ENCODE measurements at regions not wholly inside any gene's neighbourhood (a gene's known extent, or its start where the extent isn't known, plus 50 kb on each side); places are given as distances from the start of the nearest gene placed in this dataset.

- Mint-ChIP-seq H3K27me3 (ENCODE audit: low read depth, unreplicated experiment) (no peaks in the 10 kb centered on the region), H3K36me3 (ENCODE audit: low read depth, unreplicated experiment) (no peaks in the 10 kb centered on the region), H3K27ac (ENCODE audit: unreplicated experiment) (peak overlapping the region; percentile 83), H3K4me3 (ENCODE audit: unreplicated experiment) (no peak overlapping the region), H3K9me3 (ENCODE audit: unreplicated experiment) (peaks cover 3% of the 10 kb centered on the region), H3K4me1 (ENCODE audit: low read depth, unreplicated experiment) (peaks cover 12% of the 10 kb centered on the region)
- FAIRE-seq (no peak), DNase-seq (ENCODE audit: low read depth) (peak; percentile 67)
- Histone ChIP-seq H3K36me3 (ENCODE audit: insufficient read depth, low read length) (no peaks in the 10 kb centered on the region), H3K4me3 (ENCODE audit: insufficient read depth, low read depth, low read length) (no peak overlapping the region), H3K27ac (ENCODE audit: low read depth, low read length) (no peak overlapping the region), H3K9me3 (ENCODE audit: insufficient read depth, low read depth, low read length) (no peaks in the 10 kb centered on the region), H3K4me2 (ENCODE audit: low read length) (no peak overlapping the region), H4K20me1 (ENCODE audit: insufficient read depth, low read length) (no peaks in the 10 kb centered on the region), H3K9ac (ENCODE audit: low read length) (no peak overlapping the region), H3K27me3 (ENCODE audit: insufficient read depth, low read length) (no peaks in the 10 kb centered on the region), H2AFZ (ENCODE audit: low read depth, low read length) (no peak overlapping the region), H3K4me1 (ENCODE audit: insufficient read depth, low read length) (no peaks in the 10 kb centered on the region), H3K79me2 (ENCODE audit: insufficient read depth, low read length) (no peaks in the 10 kb centered on the region)
- no peak for TF ChIP-seq EZH2 (IDR thresholded peaks at IDR 0.05; ENCODE audit: insufficient read depth, low read length)
- TF ChIP-seq, protein P1, sequence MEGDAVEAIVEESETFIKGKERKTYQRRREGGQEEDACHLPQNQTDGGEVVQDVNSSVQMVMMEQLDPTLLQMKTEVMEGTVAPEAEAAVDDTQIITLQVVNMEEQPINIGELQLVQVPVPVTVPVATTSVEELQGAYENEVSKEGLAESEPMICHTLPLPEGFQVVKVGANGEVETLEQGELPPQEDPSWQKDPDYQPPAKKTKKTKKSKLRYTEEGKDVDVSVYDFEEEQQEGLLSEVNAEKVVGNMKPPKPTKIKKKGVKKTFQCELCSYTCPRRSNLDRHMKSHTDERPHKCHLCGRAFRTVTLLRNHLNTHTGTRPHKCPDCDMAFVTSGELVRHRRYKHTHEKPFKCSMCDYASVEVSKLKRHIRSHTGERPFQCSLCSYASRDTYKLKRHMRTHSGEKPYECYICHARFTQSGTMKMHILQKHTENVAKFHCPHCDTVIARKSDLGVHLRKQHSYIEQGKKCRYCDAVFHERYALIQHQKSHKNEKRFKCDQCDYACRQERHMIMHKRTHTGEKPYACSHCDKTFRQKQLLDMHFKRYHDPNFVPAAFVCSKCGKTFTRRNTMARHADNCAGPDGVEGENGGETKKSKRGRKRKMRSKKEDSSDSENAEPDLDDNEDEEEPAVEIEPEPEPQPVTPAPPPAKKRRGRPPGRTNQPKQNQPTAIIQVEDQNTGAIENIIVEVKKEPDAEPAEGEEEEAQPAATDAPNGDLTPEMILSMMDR (IDR thresholded peaks at IDR 0.05; ENCODE audit: insufficient read depth, low read depth, low read length), result no peak
Observed at GRCh38 chr3:31116651-31117050, 222.2 kb upstream of the GADL1 start.

GRCh38 chr3:31117854-31118253 lies 223.4 kb upstream of the GADL1 start:
- Histone ChIP-seq H3K9me3 (ENCODE audit: insufficient read depth, low read depth, low read length) (no peaks in the 10 kb centered on the region), H3K27me3 (ENCODE audit: insufficient read depth, low read length) (no peaks in the 10 kb centered on the region), H3K4me1 (ENCODE audit: insufficient read depth, low read length) (no peaks in the 10 kb centered on the region), H3K27ac (ENCODE audit: low read depth, low read length) (no peak overlapping the region), H2AFZ (ENCODE audit: low read depth, low read length) (no peak overlapping the region), H3K4me3 (ENCODE audit: insufficient read depth, low read depth, low read length) (no peak overlapping the region), H3K36me3 (ENCODE audit: insufficient read depth, low read length) (no peaks in the 10 kb centered on the region), H4K20me1 (ENCODE audit: insufficient read depth, low read length) (no peaks in the 10 kb centered on the region), H3K4me2 (ENCODE audit: low read length) (no peak overlapping the region), H3K79me2 (ENCODE audit: insufficient read depth, low read length) (no peaks in the 10 kb centered on the region), H3K9ac (ENCODE audit: low read length) (no peak overlapping the region)
- TF ChIP-seq, protein P1 (IDR thresholded peaks at IDR 0.05; ENCODE audit: insufficient read depth, low read depth, low read length), result no peak
- TF ChIP-seq EZH2 (IDR thresholded peaks at IDR 0.05; ENCODE audit: insufficient read depth, low read length), result no peak
- Mint-ChIP-seq H3K27ac (ENCODE audit: unreplicated experiment) (no peak overlapping the region), H3K9me3 (ENCODE audit: unreplicated experiment) (peaks cover 3% of the 10 kb centered on the region), H3K4me3 (ENCODE audit: unreplicated experiment) (no peak overlapping the region), H3K27me3 (ENCODE audit: low read depth, unreplicated experiment) (no peaks in the 10 kb centered on the region), H3K36me3 (ENCODE audit: low read depth, unreplicated experiment) (no peaks in the 10 kb centered on the region), H3K4me1 (ENCODE audit: low read depth, unreplicated experiment) (peaks cover 12% of the 10 kb centered on the region)
- DNase-seq (ENCODE audit: low read depth) (no peak), FAIRE-seq (no peak)

DNA sequence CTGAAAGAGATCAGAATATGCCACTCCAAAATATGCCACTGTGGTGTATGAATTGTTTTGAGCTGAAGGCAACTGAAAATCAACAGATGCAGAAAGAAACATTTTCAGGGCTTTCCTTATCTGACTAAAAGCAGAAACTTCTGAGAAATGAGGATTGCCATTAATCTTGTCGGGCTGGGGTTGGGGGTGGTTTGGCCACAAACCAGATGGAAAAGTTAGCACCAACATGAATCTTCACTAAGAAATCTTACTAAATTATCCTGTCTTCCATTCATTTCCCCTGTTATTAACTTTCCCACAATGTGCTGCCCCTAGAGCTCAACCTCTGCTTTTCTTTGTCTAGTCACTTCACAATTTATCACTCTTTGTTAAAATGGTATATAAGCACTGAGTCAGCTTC lies 229.9 kb upstream of the GADL1 start:
- no peaks in the 10 kb centered on the region for H3K79me2 ChIP-seq (ENCODE audit: insufficient read depth, low read length)
- H3K4me1 Mint-ChIP-seq (ENCODE audit: low read depth, unreplicated experiment), result peaks cover 5% of the 10 kb centered on the region

More for the DNA sequence above, 229.9 kb upstream of the GADL1 start:
- no peak overlapping the region for H3K4me2 ChIP-seq (ENCODE audit: low read length)
- H3K36me3 ChIP-seq (ENCODE audit: insufficient read depth, low read length), result no peaks in the 10 kb centered on the region
- no peak overlapping the region for H3K9ac ChIP-seq (ENCODE audit: low read length)
- H3K27me3 Mint-ChIP-seq (ENCODE audit: low read depth, unreplicated experiment), result no peaks in the 10 kb centered on the region
- H2AFZ ChIP-seq (ENCODE audit: low read depth, low read length), result no peak overlapping the region
- H3K9me3 Mint-ChIP-seq (ENCODE audit: unreplicated experiment), result peaks cover 10% of the 10 kb centered on the region
- no peak for TF ChIP-seq EZH2 (IDR thresholded peaks at IDR 0.05; ENCODE audit: insufficient read depth, low read length)
- TF ChIP-seq, protein P1 (IDR thresholded peaks at IDR 0.05; ENCODE audit: insufficient read depth, low read depth, low read length), result no peak
- no peaks in the 10 kb centered on the region for H4K20me1 ChIP-seq (ENCODE audit: insufficient read depth, low read length)
- no peak overlapping the region for H3K4me3 ChIP-seq (ENCODE audit: insufficient read depth, low read depth, low read length)
- peak; percentile 90 for DNase-seq (ENCODE audit: low read depth)
- H3K4me3 Mint-ChIP-seq (ENCODE audit: unreplicated experiment), result no peak overlapping the region
- H3K27ac Mint-ChIP-seq (ENCODE audit: unreplicated experiment), result no peak overlapping the region
- FAIRE-seq, result no peak
- no peak overlapping the region for H3K27ac ChIP-seq (ENCODE audit: low read depth, low read length)
- H3K9me3 ChIP-seq (ENCODE audit: insufficient read depth, low read depth, low read length), result no peaks in the 10 kb centered on the region
- H3K27me3 ChIP-seq (ENCODE audit: insufficient read depth, low read length), result no peaks in the 10 kb centered on the region
- H3K4me1 ChIP-seq (ENCODE audit: insufficient read depth, low read length), result no peaks in the 10 kb centered on the region
- peaks cover 2% of the 10 kb centered on the region for H3K36me3 Mint-ChIP-seq (ENCODE audit: low read depth, unreplicated experiment)
